GM10266 (cell line): ENCODE measurements at regions not wholly inside any gene's neighbourhood (a gene's known extent, or its start where the extent isn't known, plus 50 kb on each side); places are given as distances from the start of the nearest gene placed in this dataset.

Source experiments
- DNase-seq: peaks from one replicate; pipeline ENCODE4 v3.0.0; 2012; ENCODE audit errors: extremely low spot score
- CTCF ChIP-seq: IDR thresholded peaks from 2 replicates; pipeline ENCODE4 v1.5.1; 2012; ENCODE audit warnings: mild to moderate bottlenecking, low read depth; ENCODE audit not compliant: control insufficient read depth, insufficient read depth; ENCODE audit errors: missing control alignments

DNA sequence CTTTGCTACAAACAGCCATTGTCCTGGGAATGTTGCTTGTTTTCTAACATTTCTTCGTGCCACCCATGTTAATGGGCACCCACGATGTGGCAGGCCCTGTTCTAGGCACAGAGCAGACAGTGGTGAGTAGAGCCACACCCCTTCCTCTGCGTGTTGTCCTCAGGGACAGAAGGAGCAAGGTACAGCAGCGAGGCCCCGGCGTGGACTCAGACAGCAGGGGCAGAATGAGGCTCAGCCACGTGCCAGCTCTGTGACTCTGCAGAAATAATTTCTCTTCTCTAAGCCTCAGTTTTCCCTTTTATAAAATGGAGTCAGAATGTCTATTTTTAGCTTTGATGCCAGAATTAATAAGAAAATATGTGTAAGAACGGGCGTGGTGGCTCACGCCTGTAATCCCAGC lies 401.7 kb downstream of the TSN start:
- no peak for TF ChIP-seq CTCF
- no peak for DNase-seq

GRCh38 chr2:122163617-122164016 lies 408.2 kb downstream of the TSN start:
- no peak for DNase-seq
- no peak for TF ChIP-seq CTCF

GRCh38 chr2:122164964-122165363 lies 409.5 kb downstream of the TSN start:
- no peak for DNase-seq
- TF ChIP-seq CTCF = no peak

GRCh38 chr2:122166820-122167219 lies 411.4 kb downstream of the TSN start:
- DNase-seq = no peak

DNA sequence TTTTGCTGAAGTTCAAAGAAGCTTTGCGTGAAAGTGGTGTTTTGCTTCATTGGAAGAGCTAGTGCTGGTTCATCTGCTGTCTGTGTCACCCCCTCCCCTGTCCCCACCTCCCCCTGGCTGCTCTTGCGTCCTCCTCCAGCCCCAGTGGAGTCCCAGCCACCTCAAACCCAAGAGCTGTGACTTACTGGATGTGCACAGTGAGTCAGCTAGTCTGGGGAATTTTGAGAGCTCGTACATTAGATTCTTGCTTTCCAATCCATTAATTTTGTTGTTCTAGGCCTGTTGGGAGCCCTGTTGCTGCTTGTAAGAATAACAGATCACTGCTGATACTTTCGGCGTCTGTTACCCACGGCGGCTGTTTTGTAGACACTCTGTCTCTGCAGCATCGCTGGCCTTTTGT lies 412.1 kb downstream of the TSN start:
- no peak for TF ChIP-seq CTCF

More at GRCh38 chr2:122166820-122167219, 411.4 kb downstream of the TSN start:
- TF ChIP-seq CTCF = no peak

DNA sequence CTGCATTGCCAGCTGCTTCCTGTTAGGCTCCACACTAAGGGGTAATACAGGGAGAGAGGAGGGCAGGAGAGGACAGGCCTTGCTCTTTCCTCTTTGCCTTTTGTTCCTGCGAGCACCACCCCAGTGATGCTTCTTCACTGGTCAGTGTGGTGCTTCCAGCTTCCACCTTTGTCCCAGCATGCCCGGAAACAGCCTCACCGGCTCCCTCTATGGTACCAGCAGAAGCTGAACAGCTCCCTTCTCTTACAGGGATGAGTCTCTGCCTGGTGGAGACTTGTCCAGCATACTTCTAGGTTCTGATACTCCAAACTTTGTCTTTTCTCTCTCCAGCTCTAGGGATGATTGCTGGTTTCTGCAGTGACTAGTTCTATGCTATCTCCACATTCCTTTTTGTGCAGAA lies 413.3 kb downstream of the TSN start:
- no peak for DNase-seq
- TF ChIP-seq CTCF = no peak

More for the DNA sequence above, 412.1 kb downstream of the TSN start:
- no peak for DNase-seq

GRCh38 chr2:122172812-122173211 lies 417.4 kb downstream of the TSN start:
- DNase-seq = no peak
- no peak for TF ChIP-seq CTCF
